A673 (cell line): ENCODE measurements at regions not wholly inside any gene's neighbourhood (a gene's known extent, or its start where the extent isn't known, plus 50 kb on each side); places are given as distances from the start of the nearest gene placed in this dataset.

Source experiments
- BruUV-seq: library from RNA; stranded (reverse); fragments of 400-500 nt; replicated peaks from 2 replicates; lab custom pipeline; 2021; lab: Mats Ljungman, UMichigan
- CTCF ChIA-PET: fragments of 300-600 bp; sonication (Branson Sonifier 250); formaldehyde crosslinking; loops from one replicate; lab custom pipeline; 2022; ENCODE audit warnings: antibody characterized with exemption; lab: Charles Lee
- POLR2A ChIA-PET: fragments of 300-600 bp; sonication (Branson Sonifier 250); formaldehyde crosslinking; loops from one replicate; lab custom pipeline; 2022; ENCODE audit warnings: antibody characterized with exemption; ENCODE audit not compliant: low non-redundant PET; lab: Charles Lee
- DNase-seq: peaks from one replicate; pipeline ENCODE4 v3.0.0-alpha.2; 2015; ENCODE audit warnings: low spot score
- H3K27ac ChIP-seq: fragments of 200-600 bp; sonication (generic); 2 replicates; pipeline ENCODE4 v1.5.1; 2016; ENCODE audit warnings: mixed run types, low read depth, mild to moderate bottlenecking, mixed read lengths, antibody characterized with exemption, low read length; ENCODE audit not compliant: poor library complexity, severe bottlenecking
- H3K27me3 ChIP-seq: fragments of 200-600 bp; sonication (generic); replicated peaks from 2 replicates; pipeline ENCODE4 v1.6.1; 2017; ENCODE audit warnings: mixed run types, low read depth, mild to moderate bottlenecking, mixed read lengths, antibody characterized with exemption, low read length; ENCODE audit not compliant: insufficient read depth, poor library complexity
- H3K36me3 ChIP-seq: fragments of 200-600 bp; sonication (generic); 2 replicates; pipeline ENCODE4 v1.6.1; 2016; ENCODE audit warnings: mixed run types, mild to moderate bottlenecking, mixed read lengths, antibody characterized with exemption, low read length; ENCODE audit not compliant: insufficient read depth, poor library complexity, severe bottlenecking
- H3K4me1 ChIP-seq: fragments of 200-600 bp; sonication (generic); 2 replicates; pipeline ENCODE4 v1.6.1; 2017; ENCODE audit warnings: mixed run types, mild to moderate bottlenecking, mixed read lengths, antibody characterized with exemption, low read length; ENCODE audit not compliant: insufficient read depth, poor library complexity, severe bottlenecking
- H3K4me3 ChIP-seq: fragments of 200-600 bp; sonication (generic); 2 replicates; pipeline ENCODE4 v1.5.1; 2016; ENCODE audit warnings: low read depth, mixed run types, mild to moderate bottlenecking, mixed read lengths, low read length; ENCODE audit not compliant: poor library complexity, severe bottlenecking
- H3K9me3 ChIP-seq: fragments of 200-600 bp; sonication (generic); 2 replicates; pipeline ENCODE4 v1.6.1; 2016; ENCODE audit warnings: mixed run types, low read depth, mild to moderate bottlenecking, mixed read lengths, antibody characterized with exemption, low read length; ENCODE audit not compliant: poor library complexity, severe bottlenecking
- CTCF ChIP-seq: fragments of 300-800, 200-600 bp; sonication (generic); conservative IDR thresholded peaks from 2 replicates; pipeline ENCODE4 v1.5.1; 2017; ENCODE audit warnings: low read depth, mild to moderate bottlenecking, antibody characterized with exemption, low read length, moderate library complexity, mixed read lengths
- EZH2 ChIP-seq: fragments of 200-600 bp; sonication (generic); IDR thresholded peaks from 2 replicates; pipeline ENCODE4 v1.6.1; 2017; ENCODE audit warnings: borderline replicate concordance, low read depth, mild to moderate bottlenecking, mixed read lengths, antibody characterized with exemption, low read length; ENCODE audit not compliant: poor library complexity, severe bottlenecking
- intact Hi-C: fragments of 100-400 bp; cut with micrococcal nuclease; formaldehyde crosslinking; loops from one replicate; pipeline ENCODE4 v1.10.0; 2022; ENCODE audit not compliant: unreplicated experiment

DNA sequence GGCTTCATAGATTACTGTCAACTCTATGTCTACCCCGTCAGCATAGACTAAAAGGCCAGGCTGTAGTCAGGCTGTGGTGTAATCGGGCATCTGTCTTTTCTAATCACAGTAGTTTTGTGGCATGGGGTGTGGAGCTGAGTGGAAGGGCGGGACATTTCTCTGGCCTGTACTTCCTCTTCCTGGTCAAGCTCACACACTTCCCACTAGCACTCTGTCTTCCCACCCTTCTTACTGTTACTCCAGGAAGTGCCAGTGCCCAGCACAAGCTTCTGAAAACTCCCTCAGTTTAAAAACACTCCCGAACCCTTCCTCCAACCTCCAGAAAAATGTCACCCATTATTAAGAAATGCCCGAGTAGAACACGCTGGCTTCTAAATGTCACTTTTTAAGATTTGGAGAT lies 229.8 kb downstream of the KLF5 start:
- Histone ChIP-seq H3K27me3 (no peaks in the 10 kb centered on the region), H3K27ac (no peak overlapping the region), H3K9me3 (no peaks in the 10 kb centered on the region), H3K4me1 (no peaks in the 10 kb centered on the region), H3K36me3 (no peaks in the 10 kb centered on the region), H3K4me3 (no peak overlapping the region)
- no TSS peak for BruUV-seq
- intact Hi-C loops = no loop called here
- TF ChIP-seq EZH2 (no peak), CTCF (no peak)
- CTCF ChIA-PET = no interaction called here
- POLR2A ChIA-PET = no interaction called here
- DNase-seq = no peak

GRCh38 chr13:73287831-73288230 lies 229.0 kb downstream of the KLF5 start:
- intact Hi-C loops = no loop called here
- no peaks in the 10 kb centered on the region for H3K36me3 ChIP-seq
- H3K9me3 ChIP-seq = no peaks in the 10 kb centered on the region
- no peak overlapping the region for H3K4me3 ChIP-seq
- ChIA-PET POLR2A (no interaction called here), CTCF (no interaction called here)
- no peak for DNase-seq
- no peak overlapping the region for H3K27ac ChIP-seq
- H3K27me3 ChIP-seq = no peaks in the 10 kb centered on the region
- BruUV-seq = no TSS peak
- TF ChIP-seq CTCF = no peak
- no peaks in the 10 kb centered on the region for H3K4me1 ChIP-seq

GRCh38 chr13:73286942-73287620 lies 228.3 kb downstream of the KLF5 start:
- TF ChIP-seq CTCF (no peak), EZH2 (no peak)
- ChIA-PET POLR2A (no interaction called here), CTCF (no interaction called here)
- BruUV-seq = no TSS peak
- Histone ChIP-seq H3K9me3 (no peaks in the 10 kb centered on the region), H3K27ac (no peak overlapping the region), H3K36me3 (no peaks in the 10 kb centered on the region), H3K27me3 (no peaks in the 10 kb centered on the region), H3K4me1 (no peaks in the 10 kb centered on the region), H3K4me3 (no peak overlapping the region)
- no peak for DNase-seq
- intact Hi-C loops = no loop called here
